NB4 (cell line): ENCODE measurements at regions not wholly inside any gene's neighbourhood (a gene's known extent, or its start where the extent isn't known, plus 50 kb on each side); places are given as distances from the start of the nearest gene placed in this dataset.

ENCODE experiments used
- CTCF ChIP-seq: IDR thresholded peaks from one replicate; pipeline ENCODE4 v1.5.1; 2012; ENCODE audit warnings: low read depth, low read length
- MAX ChIP-seq: IDR thresholded peaks from 2 replicates; pipeline ENCODE4 v1.6.1; 2011; ENCODE audit warnings: low read depth, low read length
- POLR2A ChIP-seq: IDR thresholded peaks from 2 replicates; pipeline ENCODE4 v1.6.1; 2011; ENCODE audit warnings: mild to moderate bottlenecking; ENCODE audit not compliant: insufficient read length; ENCODE audit errors: extremely low read depth

GRCh38 chr2:75801234-75801982, 90.7 kb upstream of the GCFC2 start:
- TF ChIP-seq CTCF (no peak), POLR2A (no peak), MAX (no peak)
